GM12878 (cell line): ENCODE measurements at regions not wholly inside any gene's neighbourhood (a gene's known extent, or its start where the extent isn't known, plus 50 kb on each side); places are given as distances from the start of the nearest gene placed in this dataset.

ENCODE experiments used
- ATAC-seq: fragments of 200-7000 bp; cut with Tn5 transposase; 3 replicates; pipeline ENCODE4 v1.9.1; 2020; ENCODE audit warnings: mild to moderate bottlenecking, moderate library complexity
- BruUV-seq: library from RNA; stranded (reverse); fragments of 400-500 nt; replicated peaks from 2 replicates; lab custom pipeline; 2021; lab: Mats Ljungman, UMichigan
- CTCF ChIA-PET: fragments of 300-600 bp; sonication (Branson Sonifier 250); formaldehyde crosslinking; extraction: SDS; loops from one replicate; lab custom pipeline; 2021; ENCODE audit warnings: inconsistent platforms; lab: Yijun Ruan, JAX
- POLR2A ChIA-PET: fragments of 350-600 bp; formaldehyde crosslinking; extraction: SDS; loops from one replicate; lab custom pipeline; 2021; ENCODE audit warnings: inconsistent platforms; lab: Charles Lee
- RAD21 ChIA-PET: fragments of 300-600 bp; sonication (Branson Sonifier 250); formaldehyde crosslinking; loops from one replicate; lab custom pipeline; 2023; ENCODE audit warnings: antibody characterized with exemption; ENCODE audit not compliant: unreplicated experiment; lab: Charles Lee
- SMC1A ChIA-PET: fragments of 300-600 bp; sonication (Branson Sonifier 250); formaldehyde crosslinking; loops from one replicate; lab custom pipeline; 2023; ENCODE audit not compliant: unreplicated experiment, uncharacterized antibody; lab: Charles Lee
- DNase-seq: peaks from one replicate; pipeline ENCODE4 v3.0.0-alpha.2; 2011; ENCODE audit warnings: low read depth, low spot score
- FAIRE-seq: peaks from 3 replicates; lab custom pipeline; 2011; peaks lifted over from hg19 to GRCh38; lab: Jason Lieb, UNC
- H2AFZ ChIP-seq: 2 replicates; pipeline ENCODE4 v1.6.0; 2011; ENCODE audit warnings: low read depth, low read length, control low read depth; ENCODE audit not compliant: control insufficient read depth
- H3K27ac ChIP-seq: 2 replicates; pipeline ENCODE4 v1.5.1; 2011; ENCODE audit warnings: control low read depth; ENCODE audit not compliant: control insufficient read depth, insufficient read depth
- H3K27me3 ChIP-seq, 2 experiments: replicated peaks in 1 of 2; 2 replicates each; pipeline versions ENCODE4 v1.6.0 to v1.6.1; 2011; ENCODE audit warnings: low read length in 1 of 2; ENCODE audit not compliant: control insufficient read depth in 2 of 2, insufficient read depth in 2 of 2
- H3K36me3 ChIP-seq, 2 experiments: 2 replicates each; pipeline ENCODE4 v1.5.1; 2011; ENCODE audit warnings: low read length in 1 of 2; ENCODE audit not compliant: control insufficient read depth in 2 of 2, insufficient read depth in 2 of 2
- H3K4me1 ChIP-seq: 2 replicates; pipeline ENCODE4 v1.6.1; 2011; ENCODE audit warnings: mild to moderate bottlenecking, low read length, moderate library complexity, mixed read lengths; ENCODE audit not compliant: control insufficient read depth, insufficient read depth
- H3K4me2 ChIP-seq: 2 replicates; pipeline ENCODE4 v1.6.0; 2011; ENCODE audit warnings: control low read depth; ENCODE audit not compliant: control insufficient read depth, insufficient read depth
- H3K4me3 ChIP-seq: fragments of 200-600 bp; sonication (generic); 2 replicates; pipeline ENCODE4 v1.5.1; 2016
- H3K79me2 ChIP-seq: 2 replicates; pipeline ENCODE4 v1.6.0; 2011; ENCODE audit warnings: low read length; ENCODE audit not compliant: control insufficient read depth, insufficient read depth
- H3K9ac ChIP-seq: 2 replicates; pipeline ENCODE4 v1.8.0; 2011; ENCODE audit warnings: low read length, control low read depth, mixed read lengths; ENCODE audit not compliant: control insufficient read depth, insufficient read depth
- H3K9me3 ChIP-seq: replicated peaks from 3 replicates; pipeline ENCODE4 v1.5.1; 2011; ENCODE audit warnings: mild to moderate bottlenecking, low read length; ENCODE audit not compliant: control insufficient read depth, insufficient read depth
- H4K20me1 ChIP-seq: 2 replicates; pipeline ENCODE4 v1.6.0; 2011; ENCODE audit not compliant: control insufficient read depth, insufficient read depth
- CBX5 ChIP-seq: sonication (generic); IDR thresholded peaks from 2 replicates; pipeline ENCODE4 v1.6.1; 2016; ENCODE audit warnings: low read depth, moderate library complexity, mild to moderate bottlenecking, inconsistent platforms
- SIX5 ChIP-seq: IDR thresholded peaks from 2 replicates; pipeline ENCODE4 v1.6.1; 2011; ENCODE audit warnings: mild to moderate bottlenecking, low read depth, low read length, moderate library complexity; ENCODE audit not compliant: severe bottlenecking
- TCF7 ChIP-seq: IDR thresholded peaks from 2 replicates; pipeline ENCODE4 v1.6.1; 2014; ENCODE audit warnings: antibody characterized with exemption, borderline replicate concordance
- WGBS: methylation state at CpG from one replicate; pipeline ENCODE4 v1.1.6; 2016; ENCODE audit warnings: low lambda C conversion rate; ENCODE audit not compliant: insufficient replicate concordance, insufficient coverage; ENCODE audit errors: missing lambda C conversion rate; 5-methylcytosine and 5-hydroxymethylcytosine counted together
- in situ Hi-C: fragments of 300-500 bp; cut with MboI; formaldehyde crosslinking; loops from 9 replicates; pipeline ENCODE4 v1.14.3; 2018; ENCODE audit warnings: mixed read lengths
- intact Hi-C: fragments of 100-400 bp; cut with micrococcal nuclease; formaldehyde crosslinking; loops from one replicate; pipeline ENCODE4 v1.14.2; 2022; ENCODE audit not compliant: unreplicated experiment

GRCh38 chr14:39483682-39484081, 51.4 kb upstream of the FBXO33 start:
- in situ Hi-C loops: no loop called here
- no peak overlapping the region for H3K4me3 ChIP-seq
- DNase-seq (no peak), ATAC-seq (no peak), FAIRE-seq (no peak)
- SMC1A ChIA-PET: no interaction called here
- H4K20me1 ChIP-seq: no peaks in the 10 kb centered on the region
- H3K9me3 ChIP-seq: no peaks in the 10 kb centered on the region
- H3K4me2 ChIP-seq: no peak overlapping the region
- CTCF ChIA-PET: interaction anchor here (0.5 kb wide), 1 partner anchor 460 kb away, joined by 3 read pairs; no protein-coding TSS in a partner anchor
- no peaks in the 10 kb centered on the region for H3K27me3 ChIP-seq
- RAD21 ChIA-PET: interaction anchor here (0.6 kb wide), 1 partner anchor 278 kb away, joined by 3 read pairs; no protein-coding TSS in a partner anchor
- POLR2A ChIA-PET: no interaction called here
- no peak overlapping the region for H3K9ac ChIP-seq
- TF ChIP-seq TCF7 (no peak), SIX5 (no peak), CBX5 (no peak)
- no peaks in the 10 kb centered on the region for H3K4me1 ChIP-seq
- intact Hi-C loops: loop anchor here (10.0 kb wide), 1 partner anchor 491 kb away; no protein-coding TSS in a partner anchor
- no peak overlapping the region for H3K27ac ChIP-seq
- H2AFZ ChIP-seq: no peak overlapping the region
- 15% methylated on average over 1 of the region's 1 CpG for WGBS
- no peaks in the 10 kb centered on the region for H3K36me3 ChIP-seq
- H3K79me2 ChIP-seq: no peaks in the 10 kb centered on the region
- no TSS peak for BruUV-seq
